Subcutaneous abdominal adipose tissue (tissue), 5 donors: ENCODE measurements at regions not wholly inside any gene's neighbourhood (a gene's known extent, or its start where the extent isn't known, plus 50 kb on each side); places are given as distances from the start of the nearest gene placed in this dataset.

Experiments used
- H3K27ac ChIP-seq: one replicate; pipeline ENCODE4 v1.7.0; 2013; ENCODE audit warnings: low read depth, mild to moderate bottlenecking, inconsistent platforms, low read length, moderate library complexity
- H3K27me3 ChIP-seq, 5 donors: one replicate each; pipeline ENCODE4 v1.7.0; 2013; ENCODE audit warnings: low read length in 5 of 5, inconsistent platforms in 1 of 5; ENCODE audit not compliant: control insufficient read depth in 5 of 5, insufficient read depth in 4 of 5
- H3K36me3 ChIP-seq, 5 donors: one replicate each; pipeline ENCODE4 v1.7.0; 2013; ENCODE audit warnings: low read length in 5 of 5; ENCODE audit not compliant: control insufficient read depth in 5 of 5, insufficient read depth in 5 of 5
- H3K4me1 ChIP-seq, 5 donors: one replicate each; pipeline ENCODE4 v1.7.0; 2013; ENCODE audit warnings: low read length in 5 of 5, mild to moderate bottlenecking in 3 of 5, moderate library complexity in 1 of 5; ENCODE audit not compliant: control insufficient read depth in 5 of 5, insufficient read depth in 5 of 5
- H3K4me3 ChIP-seq, 5 donors: one replicate each; pipeline ENCODE4 v1.7.0; 2013; ENCODE audit warnings: low read length in 5 of 5, low read depth in 1 of 5
- H3K9ac ChIP-seq, 5 donors: one replicate each; pipeline ENCODE4 v1.7.0; 2013; ENCODE audit warnings: low read length in 5 of 5, mild to moderate bottlenecking in 4 of 5, moderate library complexity in 3 of 5
- H3K9me3 ChIP-seq, 5 donors: one replicate each; pipeline ENCODE4 v1.7.0; 2013; ENCODE audit warnings: low read length in 5 of 5; ENCODE audit not compliant: control insufficient read depth in 5 of 5
- donor health status: healthy.
- donor health status: healthy.
- donor health status: healthy.
- donor health status: healthy.
- donor health status: healthy.

DNA sequence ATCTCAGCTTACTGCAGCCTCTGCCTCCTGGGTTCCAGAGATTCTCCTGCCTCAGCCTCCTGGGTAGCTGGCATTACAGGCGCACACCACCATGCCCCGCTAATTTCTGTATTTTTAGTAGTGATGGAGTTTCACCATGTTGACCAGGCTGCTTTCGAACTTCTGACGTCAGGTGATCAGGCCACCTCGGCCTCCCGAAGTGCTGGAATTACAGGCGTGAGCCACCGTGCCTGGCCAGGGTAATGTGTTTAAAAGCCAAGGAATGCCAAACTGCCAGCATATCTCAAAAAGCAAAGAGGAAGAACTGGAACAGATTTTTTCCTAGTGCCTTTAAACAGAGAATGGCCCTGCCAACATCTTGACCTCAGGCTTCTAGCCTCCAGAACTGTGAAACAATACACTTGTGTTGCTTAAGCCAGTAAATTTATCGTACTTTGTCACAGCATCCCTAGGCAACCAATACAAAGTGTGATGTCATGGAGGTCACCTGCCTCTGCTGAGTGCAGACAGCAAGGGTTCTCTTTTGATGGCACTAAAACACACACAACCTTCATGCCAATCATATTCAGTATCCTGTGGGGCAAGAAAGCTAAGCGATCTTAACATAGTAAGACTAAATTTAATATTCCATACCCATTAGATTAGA, 858.3 kb upstream of the TMPRSS15 start:
- H3K27ac ChIP-seq, result no peak overlapping the region
- H3K27me3 ChIP-seq, result no peaks in the 10 kb centered on the region
- H3K4me3 ChIP-seq, result no peak overlapping the region
- no peaks in the 10 kb centered on the region for H3K9me3 ChIP-seq
- no peak overlapping the region for H3K9ac ChIP-seq
- H3K4me1 ChIP-seq, result no peaks in the 10 kb centered on the region
- no peaks in the 10 kb centered on the region for H3K36me3 ChIP-seq

GRCh38 chr21:19266636-19267035, 863.1 kb upstream of the TMPRSS15 start:
- H3K27me3 ChIP-seq, result no peaks in the 10 kb centered on the region
- no peak overlapping the region for H3K27ac ChIP-seq

DNA sequence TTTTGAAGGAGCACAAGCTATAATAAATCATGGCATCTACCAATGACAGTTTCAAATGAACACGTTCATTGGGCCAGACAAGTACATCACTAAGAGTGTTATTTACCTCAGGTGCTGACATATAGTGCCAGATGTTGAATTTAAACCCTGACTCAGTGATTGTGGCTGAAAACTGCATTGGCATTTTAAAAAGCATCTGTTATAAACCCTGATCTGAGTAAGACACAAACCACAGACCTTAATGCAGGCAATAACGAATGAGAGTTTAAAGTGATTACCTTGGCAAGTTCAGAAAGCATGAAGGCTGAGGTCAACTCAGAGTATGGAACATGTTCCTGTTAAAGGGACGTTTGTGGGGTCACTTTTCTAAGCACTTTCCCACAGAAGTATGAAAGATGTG, 865.1 kb upstream of the TMPRSS15 start:
- Histone ChIP-seq H3K36me3 (no peaks in the 10 kb centered on the region), H3K9ac (no peak overlapping the region), H3K9me3 (no peaks in the 10 kb centered on the region), H3K27ac (no peak overlapping the region), H3K4me1 (no peaks in the 10 kb centered on the region), H3K27me3 (no peaks in the 10 kb centered on the region), H3K4me3 (no peak overlapping the region)

More at GRCh38 chr21:19266636-19267035, 863.1 kb upstream of the TMPRSS15 start:
- Histone ChIP-seq H3K9ac (no peak overlapping the region), H3K36me3 (no peaks in the 10 kb centered on the region), H3K4me3 (no peak overlapping the region), H3K9me3 (no peaks in the 10 kb centered on the region), H3K4me1 (no peaks in the 10 kb centered on the region)

DNA sequence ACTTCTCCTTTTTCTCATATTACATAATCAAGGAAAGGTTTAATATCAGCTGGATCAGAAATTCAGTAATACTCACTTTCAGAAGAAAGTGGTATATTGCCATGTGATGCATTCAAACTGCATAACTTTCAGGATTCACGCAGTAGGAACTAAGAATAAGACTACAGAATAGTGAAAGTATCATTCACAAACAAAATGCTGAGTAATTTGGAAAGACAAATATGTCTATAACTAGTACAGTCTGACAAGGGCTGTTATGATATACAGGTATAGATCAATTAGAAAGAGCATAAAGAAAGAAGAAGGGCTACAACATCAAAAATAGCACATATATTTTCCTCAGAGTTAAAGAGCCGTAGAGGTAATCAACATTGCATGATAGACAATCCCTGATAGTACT, 871.5 kb upstream of the TMPRSS15 start:
- Histone ChIP-seq H3K9ac (no peak overlapping the region), H3K27me3 (no peaks in the 10 kb centered on the region), H3K36me3 (no peaks in the 10 kb centered on the region), H3K27ac (no peak overlapping the region), H3K9me3 (no peaks in the 10 kb centered on the region), H3K4me3 (no peak overlapping the region), H3K4me1 (no peaks in the 10 kb centered on the region)

- Histone ChIP-seq H3K27ac (no peak overlapping the region), H3K9ac (no peak overlapping the region), H3K4me1 (no peaks in the 10 kb centered on the region), H3K27me3 (no peaks in the 10 kb centered on the region), H3K36me3 (no peaks in the 10 kb centered on the region), H3K9me3 (no peaks in the 10 kb centered on the region), H3K4me3 (no peak overlapping the region)
These were observed 873.1 kb upstream of the TMPRSS15 start for GRCh38 chr21:19276665-19277064.

DNA sequence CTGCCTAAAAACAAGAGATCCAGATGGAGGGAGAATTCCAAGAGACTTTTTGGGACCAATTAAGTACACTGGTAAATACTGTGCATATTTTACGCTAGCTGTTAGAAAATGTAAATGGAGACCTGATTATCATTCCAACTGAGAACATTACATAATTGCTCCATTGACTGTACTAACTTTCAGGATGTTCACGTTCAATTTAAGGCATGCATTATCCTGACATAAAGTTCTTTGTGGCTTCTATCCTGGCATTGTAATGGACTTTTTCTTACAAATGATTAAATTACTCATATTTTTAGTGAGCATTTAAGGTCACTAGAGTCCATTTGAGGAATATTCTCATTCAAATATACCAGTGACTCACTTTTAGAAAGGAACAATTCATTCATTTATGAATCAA, 883.3 kb upstream of the TMPRSS15 start:
- Histone ChIP-seq H3K27ac (no peak overlapping the region), H3K27me3 (no peaks in the 10 kb centered on the region), H3K9me3 (no peaks in the 10 kb centered on the region), H3K36me3 (no peaks in the 10 kb centered on the region), H3K4me3 (no peak overlapping the region), H3K9ac (no peak overlapping the region), H3K4me1 (no peaks in the 10 kb centered on the region)

DNA sequence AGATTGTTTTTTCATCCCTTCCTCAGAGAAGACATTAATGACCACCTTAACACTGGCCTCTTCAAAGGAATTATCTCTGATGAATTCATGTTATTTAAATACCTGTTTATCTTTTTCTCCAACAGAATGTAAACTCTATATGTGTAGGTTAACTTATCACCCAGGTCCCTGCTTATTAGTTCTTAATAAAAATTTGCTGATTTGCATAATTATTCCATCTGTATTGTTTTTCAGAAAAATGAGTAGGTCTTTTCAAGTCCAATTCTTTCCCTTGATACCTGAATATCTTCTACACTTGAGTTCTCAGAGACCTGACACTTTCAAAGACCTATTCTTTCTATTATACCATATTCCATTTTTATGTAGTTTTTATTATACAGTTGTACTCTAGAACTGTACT, 886.7 kb upstream of the TMPRSS15 start:
- no peaks in the 10 kb centered on the region for H3K36me3 ChIP-seq
- no peak overlapping the region for H3K27ac ChIP-seq
- no peaks in the 10 kb centered on the region for H3K27me3 ChIP-seq
- H3K4me1 ChIP-seq, result no peaks in the 10 kb centered on the region
- H3K9me3 ChIP-seq, result peaks cover 0 to 2% (median 0%) of the 10 kb centered on the region in 5 donors
- H3K9ac ChIP-seq, result no peak overlapping the region
- no peak overlapping the region for H3K4me3 ChIP-seq

- H3K4me1 ChIP-seq, result no peaks in the 10 kb centered on the region
These were observed 916.7 kb upstream of the TMPRSS15 start for GRCh38 chr21:19320291-19320690.

GRCh38 chr21:19321688-19322087, 918.1 kb upstream of the TMPRSS15 start:
- Histone ChIP-seq H3K27ac (no peak overlapping the region), H3K27me3 (no peaks in the 10 kb centered on the region), H3K9me3 (no peaks in the 10 kb centered on the region), H3K9ac (no peak overlapping the region), H3K4me3 (no peak overlapping the region), H3K4me1 (peaks cover 0 to 2% (median 0%) of the 10 kb centered on the region in 5 donors), H3K36me3 (no peaks in the 10 kb centered on the region)

More at GRCh38 chr21:19320291-19320690, 916.7 kb upstream of the TMPRSS15 start:
- Histone ChIP-seq H3K36me3 (no peaks in the 10 kb centered on the region), H3K27ac (no peak overlapping the region), H3K9me3 (no peaks in the 10 kb centered on the region), H3K4me3 (no peak overlapping the region), H3K9ac (no peak overlapping the region), H3K27me3 (no peaks in the 10 kb centered on the region)

DNA sequence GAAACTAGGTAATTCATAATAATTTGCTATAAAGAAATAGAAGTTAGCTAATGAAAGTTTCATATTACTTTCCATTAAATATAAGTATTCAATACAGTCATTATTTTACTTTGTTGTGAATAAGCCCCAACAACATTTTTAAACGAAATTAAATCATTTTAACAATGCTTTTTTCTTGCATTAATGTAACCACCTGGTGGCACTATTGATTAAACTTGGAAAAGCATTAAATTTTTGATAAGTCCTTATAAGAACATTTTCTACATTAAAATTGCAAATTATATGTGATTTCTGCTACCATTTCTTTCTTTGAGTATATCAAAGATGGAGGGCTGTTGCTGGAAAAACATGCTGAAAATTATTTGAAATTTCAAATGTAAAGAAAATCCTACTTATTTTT, 918.8 kb upstream of the TMPRSS15 start:
- no peaks in the 10 kb centered on the region for H3K27me3 ChIP-seq
- H3K27ac ChIP-seq, result no peak overlapping the region
- no peak overlapping the region for H3K9ac ChIP-seq
- H3K4me1 ChIP-seq, result peaks cover 0 to 3% (median 0%) of the 10 kb centered on the region in 5 donors
- H3K9me3 ChIP-seq, result no peaks in the 10 kb centered on the region
- H3K4me3 ChIP-seq, result no peak overlapping the region
- H3K36me3 ChIP-seq, result no peaks in the 10 kb centered on the region
